ENCODE measurements at regions not wholly inside any gene's neighbourhood (a gene's known extent, or its start where the extent isn't known, plus 50 kb on each side); places are given as distances from the start of the nearest gene placed in this dataset.

- no peak for DNase-seq (ENCODE audit: low read depth)
- TF ChIP-seq CTCF (IDR thresholded peaks at IDR 0.05; ENCODE audit: insufficient read depth, low read depth, low read length, missing control alignments), result no peak
- H3K4me3 ChIP-seq (ENCODE audit: low read depth, low read length), result no peak overlapping the region
Observed at GRCh38 chr5:88419931-88420330, 151.3 kb upstream of the TMEM161B start.

- no peak for DNase-seq (ENCODE audit: low read depth)
- no peak for TF ChIP-seq CTCF (IDR thresholded peaks at IDR 0.05; ENCODE audit: insufficient read depth, low read depth, low read length, missing control alignments)
- no peak overlapping the region for H3K4me3 ChIP-seq (ENCODE audit: low read depth, low read length)
Observed at GRCh38 chr5:88407341-88407740, 138.7 kb upstream of the TMEM161B start.

- no peak overlapping the region for H3K4me3 ChIP-seq (ENCODE audit: low read depth, low read length)
- DNase-seq (ENCODE audit: low read depth), result no peak
- TF ChIP-seq CTCF (IDR thresholded peaks at IDR 0.05; ENCODE audit: insufficient read depth, low read depth, low read length, missing control alignments), result no peak
Observed at GRCh38 chr5:88405783-88406182, 137.1 kb upstream of the TMEM161B start.

GRCh38 chr5:88404405-88404804, 135.8 kb upstream of the TMEM161B start:
- no peak overlapping the region for H3K4me3 ChIP-seq (ENCODE audit: low read depth, low read length)
- no peak for DNase-seq (ENCODE audit: low read depth)
- TF ChIP-seq CTCF (IDR thresholded peaks at IDR 0.05; ENCODE audit: insufficient read depth, low read depth, low read length, missing control alignments), result no peak

- no peak for DNase-seq (ENCODE audit: low read depth)
- no peak overlapping the region for H3K4me3 ChIP-seq (ENCODE audit: low read depth, low read length)
- no peak for TF ChIP-seq CTCF (IDR thresholded peaks at IDR 0.05; ENCODE audit: insufficient read depth, low read depth, low read length, missing control alignments)
Observed at GRCh38 chr5:88401686-88402085, 133.0 kb upstream of the TMEM161B start.

GRCh38 chr5:88401228-88401627, 132.6 kb upstream of the TMEM161B start:
- no peak for TF ChIP-seq CTCF (IDR thresholded peaks at IDR 0.05; ENCODE audit: insufficient read depth, low read depth, low read length, missing control alignments)
- no peak for DNase-seq (ENCODE audit: low read depth)
- H3K4me3 ChIP-seq (ENCODE audit: low read depth, low read length), result no peak overlapping the region

- no peak overlapping the region for H3K4me3 ChIP-seq (ENCODE audit: low read depth, low read length)
- no peak for DNase-seq (ENCODE audit: low read depth)
- no peak for TF ChIP-seq CTCF (IDR thresholded peaks at IDR 0.05; ENCODE audit: insufficient read depth, low read depth, low read length, missing control alignments)
Observed at GRCh38 chr5:88399561-88399960, 130.9 kb upstream of the TMEM161B start.

Measured in GM12865 (cell line).